ENCODE measurements at regions not wholly inside any gene's neighbourhood (a gene's known extent, or its start where the extent isn't known, plus 50 kb on each side); places are given as distances from the start of the nearest gene placed in this dataset.
"Not testable (repeated sequence)": the region's sequence is repeated elsewhere in the genome, so short reads cannot be mapped to it uniquely, and the experiment has no call there.

GRCh38 chr10:121385136-121385535 is 213.1 kb downstream of the FGFR2 start:
- no peak for DNase-seq (ENCODE audit: low read depth in 2 of 2)
- H3K4me3 ChIP-seq (replicated peaks in 1 of 2; ENCODE audit: low read depth in 2 of 2, low read length in 2 of 2), result no peak overlapping the region
- TF ChIP-seq, protein P1, sequence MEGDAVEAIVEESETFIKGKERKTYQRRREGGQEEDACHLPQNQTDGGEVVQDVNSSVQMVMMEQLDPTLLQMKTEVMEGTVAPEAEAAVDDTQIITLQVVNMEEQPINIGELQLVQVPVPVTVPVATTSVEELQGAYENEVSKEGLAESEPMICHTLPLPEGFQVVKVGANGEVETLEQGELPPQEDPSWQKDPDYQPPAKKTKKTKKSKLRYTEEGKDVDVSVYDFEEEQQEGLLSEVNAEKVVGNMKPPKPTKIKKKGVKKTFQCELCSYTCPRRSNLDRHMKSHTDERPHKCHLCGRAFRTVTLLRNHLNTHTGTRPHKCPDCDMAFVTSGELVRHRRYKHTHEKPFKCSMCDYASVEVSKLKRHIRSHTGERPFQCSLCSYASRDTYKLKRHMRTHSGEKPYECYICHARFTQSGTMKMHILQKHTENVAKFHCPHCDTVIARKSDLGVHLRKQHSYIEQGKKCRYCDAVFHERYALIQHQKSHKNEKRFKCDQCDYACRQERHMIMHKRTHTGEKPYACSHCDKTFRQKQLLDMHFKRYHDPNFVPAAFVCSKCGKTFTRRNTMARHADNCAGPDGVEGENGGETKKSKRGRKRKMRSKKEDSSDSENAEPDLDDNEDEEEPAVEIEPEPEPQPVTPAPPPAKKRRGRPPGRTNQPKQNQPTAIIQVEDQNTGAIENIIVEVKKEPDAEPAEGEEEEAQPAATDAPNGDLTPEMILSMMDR (IDR thresholded peaks at IDR 0.05; ENCODE audit: low read depth, low read length), result no peak

DNA sequence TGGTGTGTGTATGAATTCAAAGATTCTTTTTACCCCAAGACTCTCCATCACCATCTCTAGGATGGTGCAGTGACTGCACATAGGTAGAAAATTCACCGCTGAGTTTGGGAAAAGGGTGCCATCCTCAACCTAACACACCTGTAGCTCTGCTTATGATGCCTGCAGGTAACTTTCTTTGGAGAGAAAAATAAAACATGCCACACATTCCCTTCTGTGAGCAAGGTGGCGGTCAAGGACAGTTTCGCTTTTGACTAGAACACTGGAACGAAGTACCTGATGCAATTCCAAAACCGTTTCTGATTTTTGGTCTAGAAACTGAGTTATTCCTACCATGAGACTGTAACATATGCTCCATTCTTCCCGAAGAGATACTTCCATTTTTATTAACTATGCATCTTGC is 205.6 kb downstream of the FGFR2 start:
- TF ChIP-seq, protein P1 (IDR thresholded peaks at IDR 0.05; ENCODE audit: low read depth, low read length), result no peak

GRCh38 chr10:121393522-121393921 is 204.7 kb downstream of the FGFR2 start:
- TF ChIP-seq, protein P1 (IDR thresholded peaks at IDR 0.05; ENCODE audit: low read depth, low read length), result no peak
- no peak overlapping the region for H3K4me3 ChIP-seq (replicated peaks in 1 of 2; ENCODE audit: low read depth in 2 of 2, low read length in 2 of 2)
- no peak for DNase-seq (ENCODE audit: low read depth in 2 of 2)

More for the DNA sequence above, 205.6 kb downstream of the FGFR2 start:
- H3K4me3 ChIP-seq (replicated peaks in 1 of 2; ENCODE audit: low read depth in 2 of 2, low read length in 2 of 2), result no peak overlapping the region
- no peak for DNase-seq (ENCODE audit: low read depth in 2 of 2)

- DNase-seq (ENCODE audit: low read depth in 2 of 2), result not testable (repeated sequence)
Measured at GRCh38 chr10:121400507-121400906, 197.7 kb downstream of the FGFR2 start.

GRCh38 chr10:121403527-121403926 is 194.7 kb downstream of the FGFR2 start:
- TF ChIP-seq, protein P1 (IDR thresholded peaks at IDR 0.05; ENCODE audit: low read depth, low read length), result no peak
- no peak overlapping the region for H3K4me3 ChIP-seq (replicated peaks in 1 of 2; ENCODE audit: low read depth in 2 of 2, low read length in 2 of 2)
- no peak for DNase-seq (ENCODE audit: low read depth in 2 of 2)

More at GRCh38 chr10:121400507-121400906, 197.7 kb downstream of the FGFR2 start:
- H3K4me3 ChIP-seq (replicated peaks in 1 of 2; ENCODE audit: low read depth in 2 of 2, low read length in 2 of 2), result not testable (repeated sequence)

DNA sequence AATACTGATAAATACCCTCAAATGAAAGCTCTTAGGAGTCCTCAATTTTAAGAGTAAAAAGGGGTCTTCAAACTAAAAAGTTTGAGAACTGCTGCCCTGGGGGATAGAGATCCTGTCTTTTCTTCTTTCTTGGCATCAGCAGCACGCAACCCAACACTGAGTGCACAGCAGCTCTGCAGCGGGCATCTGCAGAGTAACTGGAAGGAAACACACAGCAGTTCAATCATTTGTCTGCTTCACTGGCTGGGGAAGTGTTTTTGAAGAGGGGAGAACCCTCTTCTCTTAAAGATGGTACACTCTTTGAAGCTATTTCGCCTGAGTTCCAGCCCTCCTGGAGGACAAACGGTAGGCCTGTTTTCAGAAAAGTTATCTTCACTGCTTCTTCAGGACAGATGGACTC is 193.6 kb downstream of the FGFR2 start:
- TF ChIP-seq, protein P1 (IDR thresholded peaks at IDR 0.05; ENCODE audit: low read depth, low read length), result no peak
- no peak for DNase-seq (ENCODE audit: low read depth in 2 of 2)
- no peak overlapping the region for H3K4me3 ChIP-seq (replicated peaks in 1 of 2; ENCODE audit: low read depth in 2 of 2, low read length in 2 of 2)

- TF ChIP-seq, protein P1 (IDR thresholded peaks at IDR 0.05; ENCODE audit: low read depth, low read length), result no peak
- H3K4me3 ChIP-seq (replicated peaks in 1 of 2; ENCODE audit: low read depth in 2 of 2, low read length in 2 of 2), result no peak overlapping the region
- DNase-seq (ENCODE audit: low read depth in 2 of 2), result no peak
Measured at GRCh38 chr10:121405096-121405495, 193.1 kb downstream of the FGFR2 start.

Measured in cardiac fibroblast (primary cell).